Activated CD4-positive, alpha-beta T cell treated with anti-CD3 and anti-CD28 coated beads for 1 hour (primary cell): ENCODE measurements at regions not wholly inside any gene's neighbourhood (a gene's known extent, or its start where the extent isn't known, plus 50 kb on each side); places are given as distances from the start of the nearest gene placed in this dataset.
"Not testable (repeated sequence)": the region's sequence is repeated elsewhere in the genome, so short reads cannot be mapped to it uniquely, and the experiment has no call there.

Source experiments
- DNase-seq: peaks from one replicate; pipeline ENCODE4 v3.0.0-alpha.2; 2020

- DNase-seq, result no peak
These were observed 868.9 kb upstream of the AUTS2 start for GRCh38 chr7:68729371-68729770.

GRCh38 chr7:68730194-68730593, 868.1 kb upstream of the AUTS2 start:
- DNase-seq, result no peak

- no peak for DNase-seq
These were observed 867.3 kb upstream of the AUTS2 start for GRCh38 chr7:68730964-68731363.

- no peak for DNase-seq
These were observed 864.8 kb upstream of the AUTS2 start for GRCh38 chr7:68733219-68734153.

- no peak for DNase-seq
These were observed 863.8 kb upstream of the AUTS2 start for GRCh38 chr7:68734431-68734830.

GRCh38 chr7:68739306-68739705, 859.0 kb upstream of the AUTS2 start:
- no peak for DNase-seq

- DNase-seq, result no peak
These were observed 854.2 kb upstream of the AUTS2 start for GRCh38 chr7:68744036-68744435.

GRCh38 chr7:68748934-68749900, 849.1 kb upstream of the AUTS2 start:
- no peak for DNase-seq

- DNase-seq, result no peak
These were observed 845.6 kb upstream of the AUTS2 start for GRCh38 chr7:68752485-68753178.

- no peak for DNase-seq
These were observed 843.9 kb upstream of the AUTS2 start for GRCh38 chr7:68754414-68754813.

GRCh38 chr7:68756986-68757495, 841.2 kb upstream of the AUTS2 start:
- no peak for DNase-seq

- DNase-seq, result no peak
These were observed 837.7 kb upstream of the AUTS2 start for GRCh38 chr7:68760556-68760955.

- DNase-seq, result no peak
These were observed 830.8 kb upstream of the AUTS2 start for GRCh38 chr7:68767462-68767861.

GRCh38 chr7:68770649-68771048, 827.6 kb upstream of the AUTS2 start:
- DNase-seq, result no peak

- DNase-seq, result no peak
These were observed 821.9 kb upstream of the AUTS2 start for GRCh38 chr7:68776326-68776725.

GRCh38 chr7:68783684-68784083, 814.6 kb upstream of the AUTS2 start:
- no peak for DNase-seq

- no peak for DNase-seq
These were observed 813.2 kb upstream of the AUTS2 start for GRCh38 chr7:68785036-68785435.

GRCh38 chr7:68787566-68787965, 810.7 kb upstream of the AUTS2 start:
- no peak for DNase-seq

GRCh38 chr7:68788529-68788928, 809.7 kb upstream of the AUTS2 start:
- not testable (repeated sequence) for DNase-seq

- no peak for DNase-seq
These were observed 808.7 kb upstream of the AUTS2 start for GRCh38 chr7:68789597-68789996.

GRCh38 chr7:68792351-68792750, 805.9 kb upstream of the AUTS2 start:
- no peak for DNase-seq

- DNase-seq, result no peak
These were observed 804.8 kb upstream of the AUTS2 start for GRCh38 chr7:68793513-68793912.

GRCh38 chr7:68800316-68800715, 798.0 kb upstream of the AUTS2 start:
- no peak for DNase-seq
